Astrocyte of the spinal cord (primary cell): ENCODE measurements at regions not wholly inside any gene's neighbourhood (a gene's known extent, or its start where the extent isn't known, plus 50 kb on each side); places are given as distances from the start of the nearest gene placed in this dataset.

Experiments
- DNase-seq: peaks from one replicate; pipeline ENCODE4 v3.0.0; 2011; ENCODE audit warnings: low read depth, low spot score
- H3K4me3 ChIP-seq: 2 replicates; pipeline ENCODE4 v1.5.1; 2011; ENCODE audit warnings: low read depth, mild to moderate bottlenecking, low read length, moderate library complexity
- CTCF ChIP-seq: IDR thresholded peaks from 2 replicates; pipeline ENCODE4 v1.5.1; 2012; ENCODE audit warnings: low read depth, mild to moderate bottlenecking, low read length, inconsistent platforms
- in situ Hi-C: cut with HindIII; loops from 2 replicates; pipeline ENCODE4 v1.10.0; 2017; ENCODE audit warnings: low sequenced_read_pairs

- H3K4me3 ChIP-seq, result no peak overlapping the region
- in situ Hi-C loops, result no loop called here
- no peak for TF ChIP-seq CTCF
- DNase-seq, result no peak
Observed at GRCh38 chr10:88086187-88086960, 222.9 kb downstream of the PTEN start.

GRCh38 chr10:88088441-88089340, 225.3 kb downstream of the PTEN start:
- no peak for DNase-seq
- H3K4me3 ChIP-seq, result no peak overlapping the region
- no peak for TF ChIP-seq CTCF
- in situ Hi-C loops, result no loop called here

GRCh38 chr10:88089498-88089897, 226.1 kb downstream of the PTEN start:
- DNase-seq, result no peak
- no peak overlapping the region for H3K4me3 ChIP-seq
- TF ChIP-seq CTCF, result no peak
- in situ Hi-C loops, result no loop called here

- H3K4me3 ChIP-seq, result no peak overlapping the region
- in situ Hi-C loops, result no loop called here
- no peak for DNase-seq
- TF ChIP-seq CTCF, result no peak
Observed at GRCh38 chr10:88090568-88091214, 227.3 kb downstream of the PTEN start.

GRCh38 chr10:88091490-88092061, 228.2 kb downstream of the PTEN start:
- in situ Hi-C loops, result no loop called here
- H3K4me3 ChIP-seq, result no peak overlapping the region
- no peak for TF ChIP-seq CTCF
- no peak for DNase-seq

GRCh38 chr10:88092265-88092664, 228.8 kb downstream of the PTEN start:
- H3K4me3 ChIP-seq, result no peak overlapping the region
- no peak for TF ChIP-seq CTCF
- no peak for DNase-seq
- in situ Hi-C loops, result no loop called here
